ENCODE measurements at regions not wholly inside any gene's neighbourhood (a gene's known extent, or its start where the extent isn't known, plus 50 kb on each side); places are given as distances from the start of the nearest gene placed in this dataset.

- no peak for TF ChIP-seq ZBTB7A (IDR thresholded peaks at IDR 0.05; ENCODE audit: low read depth)
- no peak for TF ChIP-seq EGR1 (IDR thresholded peaks at IDR 0.05)
- no peak for TF ChIP-seq USF1 (IDR thresholded peaks at IDR 0.05)
- no peak for TF ChIP-seq NFIC (IDR thresholded peaks at IDR 0.05)
- no peak for TF ChIP-seq CEBPB (IDR thresholded peaks at IDR 0.05)
- TF ChIP-seq CREB1 (IDR thresholded peaks at IDR 0.05; ENCODE audit: low read depth): no peak
- TF ChIP-seq YY1 (IDR thresholded peaks at IDR 0.05; ENCODE audit: low read depth): no peak
- no peak for TF ChIP-seq EP300 (IDR thresholded peaks at IDR 0.05; ENCODE audit: borderline replicate concordance)
- no peak for TF ChIP-seq REST (IDR thresholded peaks at IDR 0.05; ENCODE audit: low read depth)
- no peak for TF ChIP-seq RAD21 (IDR thresholded peaks at IDR 0.05; ENCODE audit: low read depth)
- TF ChIP-seq TCF12 (IDR thresholded peaks at IDR 0.05; ENCODE audit: low read depth): no peak
- no peak for TF ChIP-seq FOXM1 (IDR thresholded peaks at IDR 0.05; ENCODE audit: borderline replicate concordance, low read depth)
- TF ChIP-seq TEAD4 (IDR thresholded peaks at IDR 0.05): no peak
- TF ChIP-seq MAX (IDR thresholded peaks at IDR 0.05): no peak
- TF ChIP-seq TAF1 (IDR thresholded peaks at IDR 0.05; ENCODE audit: low read depth): no peak
Measured at GRCh38 chr14:45633220-45633984, 380.4 kb upstream of the MIS18BP1 start.

- TF ChIP-seq MAX (IDR thresholded peaks at IDR 0.05) (no peak), REST (IDR thresholded peaks at IDR 0.05; ENCODE audit: low read depth) (no peak), CEBPB (IDR thresholded peaks at IDR 0.05) (no peak), CREB1 (IDR thresholded peaks at IDR 0.05; ENCODE audit: low read depth) (no peak), TAF1 (IDR thresholded peaks at IDR 0.05; ENCODE audit: low read depth) (no peak), NFIC (IDR thresholded peaks at IDR 0.05) (no peak), TCF12 (IDR thresholded peaks at IDR 0.05; ENCODE audit: low read depth) (no peak), FOXM1 (IDR thresholded peaks at IDR 0.05; ENCODE audit: borderline replicate concordance, low read depth) (no peak)
Measured at GRCh38 chr14:45621731-45622130, 368.7 kb upstream of the MIS18BP1 start.

GRCh38 chr14:45619831-45620230 lies 366.8 kb upstream of the MIS18BP1 start:
- TF ChIP-seq RAD21 (IDR thresholded peaks at IDR 0.05; ENCODE audit: low read depth) (no peak), TAF1 (IDR thresholded peaks at IDR 0.05; ENCODE audit: low read depth) (no peak), REST (IDR thresholded peaks at IDR 0.05; ENCODE audit: low read depth) (no peak)

GRCh38 chr14:45610318-45610717 lies 357.3 kb upstream of the MIS18BP1 start:
- TF ChIP-seq MAX (IDR thresholded peaks at IDR 0.05): no peak
- TF ChIP-seq RAD21 (IDR thresholded peaks at IDR 0.05; ENCODE audit: low read depth): peak; percentile 78

GRCh38 chr14:45587142-45587541 lies 334.1 kb upstream of the MIS18BP1 start:
- no peak for TF ChIP-seq TEAD4 (IDR thresholded peaks at IDR 0.05)
- TF ChIP-seq TCF12 (IDR thresholded peaks at IDR 0.05; ENCODE audit: low read depth): no peak
- TF ChIP-seq ZBTB7A (IDR thresholded peaks at IDR 0.05; ENCODE audit: low read depth): no peak
- TF ChIP-seq REST (IDR thresholded peaks at IDR 0.05; ENCODE audit: low read depth): no peak
- TF ChIP-seq FOXM1 (IDR thresholded peaks at IDR 0.05; ENCODE audit: borderline replicate concordance, low read depth): no peak
- no peak for TF ChIP-seq TAF1 (IDR thresholded peaks at IDR 0.05; ENCODE audit: low read depth)
